ENCODE measurements at regions not wholly inside any gene's neighbourhood (a gene's known extent, or its start where the extent isn't known, plus 50 kb on each side); places are given as distances from the start of the nearest gene placed in this dataset.

GRCh38 chr1:83770319-83770661 is 228.6 kb downstream of the TTLL7 start:
- DNase-seq (ENCODE audit: low read depth in 2 of 2) = no peak

- no peak for DNase-seq (ENCODE audit: low read depth in 2 of 2)
Measured at GRCh38 chr1:83769594-83770318, 229.2 kb downstream of the TTLL7 start.

- no peak for DNase-seq (ENCODE audit: low read depth in 2 of 2)
Measured at GRCh38 chr1:83769072-83769471, 229.9 kb downstream of the TTLL7 start.

- DNase-seq (ENCODE audit: low read depth in 2 of 2) = no peak
Measured at GRCh38 chr1:83766241-83766691, 232.7 kb downstream of the TTLL7 start.

DNA sequence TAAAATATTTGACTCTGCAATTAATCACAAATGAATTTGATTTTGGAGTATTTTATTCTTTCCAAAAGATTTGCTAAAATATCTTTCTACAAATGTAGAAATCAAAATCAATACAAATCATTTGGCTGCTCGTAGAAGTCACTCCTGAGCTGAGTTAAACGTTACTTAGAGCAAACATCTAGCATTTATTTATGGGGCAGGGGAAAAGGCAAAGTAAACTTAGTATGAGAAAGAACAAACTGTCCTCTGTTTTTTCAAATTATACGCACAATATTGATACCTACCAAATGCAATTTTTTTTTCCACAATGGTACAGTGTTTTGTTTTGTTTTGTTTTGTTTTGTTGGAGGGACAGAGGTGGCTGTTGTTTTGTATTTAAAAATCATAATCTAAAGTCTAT is 233.8 kb downstream of the TTLL7 start:
- no peak for DNase-seq (ENCODE audit: low read depth in 2 of 2)

GRCh38 chr1:83764209-83764608 is 234.7 kb downstream of the TTLL7 start:
- no peak for DNase-seq (ENCODE audit: low read depth in 2 of 2)

GRCh38 chr1:83763361-83764095 is 235.4 kb downstream of the TTLL7 start:
- DNase-seq (ENCODE audit: low read depth in 2 of 2) = no peak

DNA sequence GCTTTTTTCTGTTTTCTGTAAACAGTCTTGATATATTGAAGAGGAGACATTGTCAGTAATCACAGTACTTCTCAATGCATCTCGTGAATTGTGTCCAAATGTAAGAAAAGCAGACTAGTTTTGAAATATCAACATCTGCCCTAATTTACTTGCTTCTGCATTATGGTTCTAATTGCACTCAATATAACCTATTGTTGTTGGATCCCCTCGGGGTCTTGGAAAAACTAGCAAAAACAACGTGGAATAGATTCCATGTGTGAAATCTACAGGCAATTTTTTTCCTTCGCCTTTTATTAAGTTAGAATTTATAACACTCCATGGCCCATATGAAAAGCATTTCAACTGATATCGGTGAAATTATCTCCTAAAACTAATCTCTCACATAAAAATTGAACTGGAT is 236.5 kb downstream of the TTLL7 start:
- no peak for DNase-seq (ENCODE audit: low read depth in 2 of 2)

DNA sequence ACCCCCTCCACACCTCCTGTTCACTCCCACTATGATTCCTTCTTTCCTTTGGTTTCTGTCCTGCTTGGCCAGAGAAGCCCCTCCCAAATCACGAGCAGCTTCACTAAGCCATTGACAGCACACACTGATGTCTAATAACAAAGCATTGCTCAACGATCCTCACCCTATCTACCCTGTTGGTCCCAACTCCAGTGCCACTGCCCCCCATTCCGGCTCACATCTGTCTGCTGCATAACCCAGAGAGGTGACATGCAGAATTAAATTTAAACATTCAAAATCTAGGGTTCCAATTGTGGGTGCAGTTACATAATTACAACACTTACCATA is 236.9 kb downstream of the TTLL7 start:
- DNase-seq (ENCODE audit: low read depth in 2 of 2) = no peak

DNA sequence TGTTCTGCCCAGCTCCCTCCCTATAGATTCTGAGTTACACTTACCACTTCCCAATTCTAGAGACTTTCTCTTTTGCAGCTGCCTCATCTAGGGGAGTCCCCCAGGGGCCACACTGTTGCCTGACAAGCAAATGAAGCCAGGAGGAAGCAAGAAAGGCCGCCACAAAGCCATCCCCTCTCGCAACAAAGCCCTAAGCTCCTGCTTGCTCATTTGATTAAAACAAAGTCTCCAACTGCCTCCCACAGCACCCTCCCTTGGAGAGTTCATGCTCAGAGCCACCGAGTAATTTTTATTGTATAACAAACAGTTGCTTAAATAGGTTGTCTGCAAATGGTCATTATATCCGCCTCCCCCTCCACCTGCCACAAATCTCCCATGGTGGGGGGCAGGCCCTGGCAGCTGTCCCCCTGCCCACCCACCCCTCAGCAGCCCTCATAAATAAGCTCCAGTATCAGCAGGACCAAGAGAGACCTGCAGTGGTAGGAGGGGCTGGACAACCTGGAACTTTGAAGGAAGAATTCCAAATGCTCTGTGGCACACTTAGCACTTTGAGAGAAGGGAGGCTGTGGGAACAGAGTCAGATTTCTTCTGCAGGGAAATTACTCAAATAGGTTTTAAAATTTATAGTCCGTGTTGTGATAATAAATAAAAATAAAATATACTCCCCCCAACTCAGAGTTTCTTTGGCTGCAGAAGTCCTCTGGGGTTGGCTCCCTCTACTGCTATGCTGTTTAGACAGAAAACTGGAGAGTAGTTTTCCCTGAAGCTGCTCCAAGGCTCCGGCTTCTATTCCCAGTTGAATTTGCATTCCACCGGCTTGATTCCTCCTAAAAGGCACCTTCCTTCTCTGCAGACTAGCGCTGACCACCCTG is 237.5 kb downstream of the TTLL7 start:
- no peak for DNase-seq (ENCODE audit: low read depth in 2 of 2)

DNA sequence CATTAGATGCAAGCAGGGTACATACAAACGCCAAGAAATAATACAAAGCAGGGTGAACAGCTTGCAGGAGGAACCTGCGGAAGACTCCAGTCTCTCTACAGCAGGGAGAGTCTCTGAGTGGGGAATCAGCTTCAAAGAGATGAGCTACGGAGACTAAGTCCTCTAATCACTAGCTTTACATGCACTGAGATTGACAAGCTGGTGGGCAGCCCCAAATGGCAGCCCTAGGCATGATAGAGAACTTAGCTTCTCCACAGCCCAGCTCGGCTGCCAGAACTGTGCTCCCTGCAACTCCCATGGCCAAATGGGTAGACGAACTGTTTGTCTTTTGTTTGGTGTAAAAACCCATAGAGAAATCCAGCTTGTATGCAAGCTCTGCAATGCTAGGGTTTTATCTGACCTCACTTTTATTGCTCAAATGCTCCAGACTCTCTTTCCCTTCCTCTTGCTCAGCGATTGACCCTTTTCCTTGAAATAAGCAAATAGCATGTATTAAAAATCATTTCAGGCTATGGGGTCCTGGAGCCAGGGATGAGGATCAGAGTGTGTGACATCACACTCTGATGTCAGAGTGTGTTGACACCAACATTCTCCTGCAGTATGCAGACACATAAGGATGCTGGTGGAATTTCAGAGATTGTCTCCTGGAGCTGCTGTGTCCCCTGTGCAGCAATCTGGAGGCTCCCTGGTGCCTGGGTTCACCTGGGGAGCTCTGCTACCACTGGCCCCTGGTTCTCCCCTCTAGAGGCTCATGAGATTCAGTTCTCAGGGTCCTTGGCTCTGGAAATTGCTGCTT is 238.5 kb downstream of the TTLL7 start:
- DNase-seq (ENCODE audit: low read depth in 2 of 2) = no peak

DNA sequence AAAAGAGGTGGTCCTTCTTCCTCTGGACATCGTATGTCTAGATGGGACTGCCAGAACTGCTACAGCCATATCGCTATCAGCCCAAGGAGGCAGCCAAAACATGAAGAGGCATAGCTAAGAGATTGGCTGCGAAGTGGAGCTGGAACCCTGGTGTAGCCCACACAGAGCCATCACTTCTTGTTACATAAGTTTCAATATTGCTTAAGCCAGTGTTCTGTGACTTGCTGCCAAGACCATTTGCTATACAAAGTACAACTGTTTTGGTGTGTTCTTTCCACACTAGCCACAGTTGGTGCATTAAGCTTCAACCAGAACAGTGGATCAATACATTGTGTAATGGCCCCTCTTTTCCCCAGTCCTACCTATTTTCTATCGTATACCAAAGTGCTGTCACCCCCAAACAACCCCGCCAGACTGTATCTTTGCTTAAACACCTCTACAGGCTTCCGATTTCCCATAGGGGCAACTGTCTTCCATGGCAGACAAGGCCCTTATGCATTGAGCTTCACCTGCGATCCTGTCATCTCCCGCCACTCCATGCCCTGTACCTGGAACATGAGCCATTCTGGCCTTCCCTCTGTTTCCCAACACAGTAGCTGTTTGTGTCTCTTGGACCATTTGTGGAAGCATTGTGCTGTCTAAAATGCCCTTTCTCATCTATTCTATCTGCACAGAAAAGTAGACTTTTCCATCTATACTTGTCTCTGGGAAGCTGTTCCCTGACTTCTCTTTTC is 241.8 kb downstream of the TTLL7 start:
- DNase-seq (ENCODE audit: low read depth in 2 of 2) = no peak

GRCh38 chr1:83751602-83752001 is 247.3 kb downstream of the TTLL7 start:
- DNase-seq (ENCODE audit: low read depth in 2 of 2) = no peak

DNA sequence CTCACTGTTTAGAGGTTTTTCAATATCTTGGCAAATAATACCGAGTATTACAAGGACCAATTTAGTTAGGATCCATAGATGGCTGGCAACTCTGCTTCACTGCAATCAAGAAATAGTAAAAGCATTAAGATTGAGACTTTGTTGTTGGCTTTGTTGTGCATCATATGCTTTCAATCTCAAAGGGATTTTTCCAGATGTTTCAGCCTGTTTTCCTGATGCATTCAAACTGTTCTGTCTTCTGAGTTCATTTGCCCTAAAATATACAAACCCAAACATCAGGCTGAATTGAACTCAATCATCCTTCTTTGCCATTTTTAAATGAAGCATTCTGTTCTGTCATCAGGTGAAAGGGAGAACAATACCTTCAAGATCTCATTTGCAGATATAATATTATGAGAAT is 248.7 kb downstream of the TTLL7 start:
- no peak for DNase-seq (ENCODE audit: low read depth in 2 of 2)

- no peak for DNase-seq (ENCODE audit: low read depth in 2 of 2)
Measured at GRCh38 chr1:83747853-83748482, 251.0 kb downstream of the TTLL7 start.

DNA sequence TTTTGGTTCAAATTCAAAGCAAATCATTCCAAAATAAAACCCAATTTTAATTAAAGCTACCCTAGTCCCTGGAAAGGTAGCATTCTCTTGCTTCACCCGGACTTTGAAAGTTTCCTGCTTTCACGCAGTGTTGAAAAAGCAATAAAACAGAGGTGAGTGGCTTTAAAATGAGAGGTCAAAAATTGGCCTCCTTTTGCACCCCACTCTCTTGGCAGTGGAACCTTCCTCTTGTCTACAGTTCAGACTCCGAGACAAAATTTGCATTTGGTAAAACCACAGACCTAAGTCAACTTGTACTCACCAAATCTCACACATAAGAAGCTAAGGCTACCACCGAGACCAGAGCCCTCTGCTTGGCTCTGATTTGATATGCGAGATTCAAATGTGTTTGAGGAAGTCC is 252.7 kb downstream of the TTLL7 start:
- DNase-seq (ENCODE audit: low read depth in 2 of 2) = no peak

GRCh38 chr1:83742446-83742845 is 256.5 kb downstream of the TTLL7 start:
- no peak for DNase-seq (ENCODE audit: low read depth in 2 of 2)

GRCh38 chr1:83741770-83742169 is 257.2 kb downstream of the TTLL7 start:
- no peak for DNase-seq (ENCODE audit: low read depth in 2 of 2)

DNA sequence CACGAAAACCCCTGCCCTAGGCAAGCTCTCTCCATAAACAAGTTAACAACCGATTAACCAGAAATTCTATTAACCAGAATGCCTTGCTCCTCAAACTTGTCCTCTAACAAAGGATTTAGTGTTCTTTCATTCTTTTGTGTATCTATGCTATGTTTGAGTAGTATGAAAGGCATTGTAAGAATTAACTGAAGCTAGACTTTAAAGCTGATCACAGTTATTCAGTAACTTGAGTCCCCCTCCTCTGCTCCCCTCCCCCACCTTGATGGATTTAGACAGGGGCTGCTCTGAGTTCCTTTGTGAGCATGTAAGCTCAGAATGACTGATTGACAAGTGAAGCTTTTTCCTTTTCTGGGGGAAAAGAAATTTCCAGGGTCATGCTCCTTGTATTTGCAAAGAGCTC is 257.6 kb downstream of the TTLL7 start:
- DNase-seq (ENCODE audit: low read depth in 2 of 2) = no peak

DNA sequence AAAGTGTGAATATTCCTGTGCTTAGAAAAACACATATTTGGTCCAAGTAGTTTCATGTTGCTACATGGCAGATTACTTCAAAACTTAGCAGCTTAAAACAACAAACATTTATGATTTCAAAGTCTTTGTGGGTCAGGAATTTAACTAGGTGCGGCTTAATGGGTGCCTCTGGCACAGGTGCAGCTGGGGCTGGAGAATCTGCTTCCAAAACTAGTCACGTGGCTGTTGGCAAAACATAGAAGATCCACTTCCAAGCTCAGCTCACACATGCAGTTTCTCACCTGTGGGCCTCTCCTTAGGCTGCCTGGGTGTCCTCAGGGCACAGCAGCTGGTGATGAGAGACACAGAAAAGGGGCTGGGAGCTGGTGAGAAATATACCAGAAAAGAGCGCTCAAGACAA is 263.4 kb downstream of the TTLL7 start:
- DNase-seq (ENCODE audit: low read depth in 2 of 2) = no peak

DNA sequence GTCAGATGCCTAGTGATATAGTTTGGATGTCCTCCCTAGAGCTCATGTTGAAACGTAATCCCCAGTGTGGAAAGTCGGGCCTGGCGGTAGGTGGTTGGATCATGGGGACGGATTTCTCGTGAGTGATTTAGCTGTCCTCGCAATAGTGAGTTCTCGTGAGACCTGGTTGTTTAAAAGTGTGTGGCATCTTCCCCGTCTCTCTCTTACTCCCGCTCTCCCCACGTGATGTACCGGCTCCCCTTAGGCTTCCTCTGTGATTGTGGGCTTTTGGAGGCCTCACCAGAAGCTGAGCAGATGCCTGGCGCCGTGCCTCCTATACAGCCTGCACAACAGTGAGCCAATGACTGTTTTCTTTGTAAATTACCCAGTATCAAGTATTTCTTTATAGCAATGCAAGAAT is 264.5 kb downstream of the TTLL7 start:
- DNase-seq (ENCODE audit: low read depth in 2 of 2) = no peak
